Memory B cell (primary cell): ENCODE measurements at regions not wholly inside any gene's neighbourhood (a gene's known extent, or its start where the extent isn't known, plus 50 kb on each side); places are given as distances from the start of the nearest gene placed in this dataset.
A peak's percentile ranks its signal among the peaks of the same experiment; 100 is the strongest.
"Not testable (repeated sequence)": the region's sequence is repeated elsewhere in the genome, so short reads cannot be mapped to it uniquely, and the experiment has no call there.

Source experiments
- ATAC-seq: fragments of 150-1000 bp; cut with Tn5 transposase; 2 replicates; pipeline ENCODE4 v1.10.0; 2021; ENCODE audit warnings: low read depth, mild to moderate bottlenecking, moderate library complexity
- DNase-seq, 2 donors: peaks; one replicate each; pipeline ENCODE4 v3.0.0; 2022; ENCODE audit warnings: low spot score in 2 of 2
- H3K27ac Mint-ChIP-seq: one replicate; pipeline ENCODE4 v1.8.0; 2022; ENCODE audit warnings: mild to moderate bottlenecking, moderate library complexity, mixed read lengths
- H3K27me3 Mint-ChIP-seq: one replicate; pipeline ENCODE4 v1.8.0; 2022; ENCODE audit warnings: mixed read lengths
- H3K36me3 Mint-ChIP-seq: one replicate; pipeline ENCODE4 v1.8.0; 2022; ENCODE audit warnings: mild to moderate bottlenecking, mixed read lengths
- H3K4me1 Mint-ChIP-seq: one replicate; pipeline ENCODE4 v1.8.0; 2022; ENCODE audit warnings: mixed read lengths
- H3K4me3 Mint-ChIP-seq: one replicate; pipeline ENCODE4 v1.8.0; 2022; ENCODE audit warnings: mild to moderate bottlenecking, moderate library complexity, mixed read lengths
- H3K9me3 Mint-ChIP-seq: one replicate; pipeline ENCODE4 v1.8.0; 2022; ENCODE audit warnings: mixed read lengths

DNA sequence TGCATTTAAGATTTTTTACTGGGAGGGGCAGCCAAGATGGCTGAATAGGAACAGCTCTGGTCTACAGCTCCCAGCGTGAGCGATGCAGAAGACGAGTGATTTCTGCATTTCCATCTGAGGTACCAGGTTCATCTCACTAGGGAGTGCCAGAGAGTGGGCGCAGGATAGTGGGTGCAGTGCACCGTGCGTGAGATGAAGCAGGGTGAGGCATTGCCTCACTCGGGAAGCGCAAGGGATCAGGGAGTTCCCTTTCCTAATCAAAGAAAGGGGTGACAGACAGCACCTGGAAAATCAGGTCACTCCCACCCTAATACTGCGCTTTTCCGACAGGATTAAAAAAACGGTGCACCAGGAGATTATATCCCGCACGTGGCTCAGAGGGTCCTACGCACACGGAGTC, 192.8 kb downstream of the MAGEB17 start:
- H3K9me3 Mint-ChIP-seq, H3K27ac Mint-ChIP-seq, H3K36me3 Mint-ChIP-seq, ATAC-seq, H3K27me3 Mint-ChIP-seq, DNase-seq, H3K4me3 Mint-ChIP-seq, H3K4me1 Mint-ChIP-seq: not testable (repeated sequence)

DNA sequence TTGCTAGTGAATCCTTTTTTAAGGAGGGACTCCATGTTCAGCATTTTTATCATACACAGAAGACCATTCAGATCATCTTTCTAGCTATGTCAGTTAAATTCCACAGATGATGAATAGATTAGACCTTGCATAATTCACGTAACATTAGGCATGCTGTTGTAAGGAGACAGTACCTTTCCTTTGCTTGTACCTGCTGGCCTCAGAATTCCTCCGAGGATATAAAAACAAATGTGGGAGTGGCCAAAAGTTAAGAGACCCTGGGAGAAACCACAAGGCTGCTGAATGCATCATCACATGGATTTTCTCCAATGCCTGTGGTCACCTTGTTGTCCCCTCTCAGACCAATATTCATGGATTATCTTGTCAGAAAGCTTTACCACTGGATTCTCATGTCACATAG, 201.4 kb downstream of the MAGEB17 start:
- Mint-ChIP-seq H3K4me1 (no peaks in the 10 kb centered on the region), H3K27me3 (peaks cover 3% of the 10 kb centered on the region), H3K9me3 (no peaks in the 10 kb centered on the region), H3K27ac (no peak overlapping the region), H3K36me3 (no peaks in the 10 kb centered on the region), H3K4me3 (no peak overlapping the region)
- ATAC-seq: no peak
- DNase-seq: no peak

DNA sequence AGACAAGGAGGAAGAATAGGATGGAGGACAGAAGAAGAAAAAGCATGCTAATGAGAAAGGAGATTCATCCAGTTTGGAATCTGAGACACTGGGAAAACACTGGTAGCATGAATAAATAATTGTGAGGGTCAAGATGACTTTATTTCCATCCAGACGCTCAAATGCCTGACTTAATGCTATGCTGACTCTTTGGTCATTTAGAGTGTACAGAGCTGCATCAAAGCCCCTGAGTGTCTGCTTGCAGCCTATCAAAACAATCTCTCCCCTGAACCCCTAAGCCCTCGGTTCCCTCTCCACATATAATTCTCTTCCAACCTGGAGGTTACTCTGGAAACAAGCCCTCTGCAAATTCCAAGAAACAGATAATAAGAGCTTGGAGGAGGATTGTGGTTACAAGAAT, 208.8 kb downstream of the MAGEB17 start:
- ATAC-seq (no peak), DNase-seq (no peak)
- H3K9me3 Mint-ChIP-seq: no peaks in the 10 kb centered on the region
- no peaks in the 10 kb centered on the region for H3K4me1 Mint-ChIP-seq
- H3K27ac Mint-ChIP-seq: no peak overlapping the region
- H3K4me3 Mint-ChIP-seq: no peak overlapping the region
- no peaks in the 10 kb centered on the region for H3K36me3 Mint-ChIP-seq
- H3K27me3 Mint-ChIP-seq: peaks cover 3% of the 10 kb centered on the region

DNA sequence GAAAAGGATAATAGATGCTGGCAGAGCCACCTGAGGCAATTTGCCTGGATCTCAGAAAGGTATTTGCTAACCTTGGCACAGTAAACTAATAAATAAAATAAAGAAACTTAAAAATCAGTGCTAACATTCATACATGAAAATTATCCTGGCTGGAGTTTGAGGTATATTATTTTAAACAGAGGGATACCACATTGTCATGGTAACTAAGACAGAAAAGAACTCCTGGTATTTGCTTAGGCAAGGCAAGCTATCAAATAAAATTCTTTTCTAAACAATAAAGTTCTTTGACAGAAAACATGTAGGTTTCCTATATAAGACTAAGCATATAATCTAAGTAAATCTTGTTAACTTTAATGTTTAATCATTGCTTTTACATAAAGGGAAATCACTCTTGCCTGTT, 218.8 kb downstream of the MAGEB17 start:
- Mint-ChIP-seq H3K9me3 (peaks cover 1% of the 10 kb centered on the region), H3K4me1 (peaks cover 2% of the 10 kb centered on the region), H3K27me3 (peaks cover 2% of the 10 kb centered on the region), H3K36me3 (no peaks in the 10 kb centered on the region), H3K4me3 (no peak overlapping the region), H3K27ac (no peak overlapping the region)
- ATAC-seq (no peak), DNase-seq (no peak)

DNA sequence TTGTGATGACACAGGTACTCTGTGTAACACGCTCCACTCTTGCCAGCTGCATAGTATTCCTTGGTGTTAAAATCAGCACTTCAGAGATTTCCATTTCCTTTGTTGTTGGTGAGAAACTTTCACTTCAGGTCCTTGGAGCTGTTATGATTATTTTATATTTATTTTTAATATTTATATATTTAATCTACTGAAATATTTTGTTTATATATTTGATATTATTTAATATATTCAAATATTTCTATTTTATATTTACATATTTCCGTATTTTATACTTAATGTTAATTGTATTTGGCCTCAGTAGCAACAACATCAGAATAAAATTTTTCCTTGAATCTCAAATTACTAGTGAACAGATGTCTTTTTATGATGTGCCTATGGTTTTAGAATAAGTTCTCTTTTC, 225.3 kb downstream of the MAGEB17 start:
- Mint-ChIP-seq H3K9me3 (peaks cover 1% of the 10 kb centered on the region), H3K27ac (no peak overlapping the region), H3K36me3 (no peaks in the 10 kb centered on the region), H3K4me1 (no peaks in the 10 kb centered on the region), H3K27me3 (peaks cover 1% of the 10 kb centered on the region), H3K4me3 (no peak overlapping the region)
- ATAC-seq (no peak), DNase-seq (no peak)

DNA sequence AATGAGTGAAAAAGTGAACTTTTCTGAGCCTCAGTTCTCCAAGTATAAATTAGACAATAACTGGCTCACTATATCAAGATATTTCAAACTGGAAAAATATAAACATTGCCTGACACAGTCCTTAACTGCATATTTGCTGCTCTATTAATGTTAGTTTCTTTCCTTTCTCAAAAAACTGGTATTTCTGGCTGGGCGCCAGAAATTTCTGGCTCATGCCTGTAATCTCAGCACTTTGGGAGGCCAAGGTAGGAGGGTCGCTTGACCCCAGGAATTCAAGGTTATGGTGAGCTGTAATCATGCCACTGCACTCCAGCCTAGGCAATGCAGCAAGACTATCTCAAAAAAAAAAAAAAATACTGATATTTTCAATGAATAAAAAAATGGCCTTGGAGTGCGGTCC, 227.0 kb downstream of the MAGEB17 start:
- H3K4me3 Mint-ChIP-seq: no peak overlapping the region
- no peak for DNase-seq
- no peaks in the 10 kb centered on the region for H3K36me3 Mint-ChIP-seq
- ATAC-seq: no peak
- no peak overlapping the region for H3K27ac Mint-ChIP-seq
- H3K9me3 Mint-ChIP-seq: peaks cover 1% of the 10 kb centered on the region
- peaks cover 1% of the 10 kb centered on the region for H3K27me3 Mint-ChIP-seq
- H3K4me1 Mint-ChIP-seq: no peaks in the 10 kb centered on the region

DNA sequence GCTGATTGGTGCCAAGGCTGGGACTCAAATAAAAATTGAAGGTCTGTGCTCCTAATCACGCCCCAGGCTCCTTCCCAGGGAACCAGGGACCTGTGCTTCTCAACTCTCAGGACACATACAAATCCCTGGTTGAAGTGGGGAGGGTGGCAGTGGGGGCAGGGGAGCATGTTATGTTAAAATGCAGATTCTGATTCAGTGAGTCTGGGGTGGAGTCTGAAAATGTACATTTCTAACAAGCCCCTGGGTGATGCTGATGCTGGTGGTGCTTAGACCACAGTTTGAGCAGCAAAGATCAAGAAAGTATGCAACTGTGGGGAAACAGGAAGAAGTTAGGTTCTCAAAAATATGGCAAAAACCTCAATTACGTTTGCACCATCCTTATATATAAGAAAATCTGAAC, 236.5 kb downstream of the MAGEB17 start:
- Mint-ChIP-seq H3K27ac (no peak overlapping the region), H3K4me1 (no peaks in the 10 kb centered on the region), H3K36me3 (no peaks in the 10 kb centered on the region), H3K4me3 (no peak overlapping the region), H3K9me3 (no peaks in the 10 kb centered on the region), H3K27me3 (peaks cover 2% of the 10 kb centered on the region)
- no peak for DNase-seq
- ATAC-seq: no peak

DNA sequence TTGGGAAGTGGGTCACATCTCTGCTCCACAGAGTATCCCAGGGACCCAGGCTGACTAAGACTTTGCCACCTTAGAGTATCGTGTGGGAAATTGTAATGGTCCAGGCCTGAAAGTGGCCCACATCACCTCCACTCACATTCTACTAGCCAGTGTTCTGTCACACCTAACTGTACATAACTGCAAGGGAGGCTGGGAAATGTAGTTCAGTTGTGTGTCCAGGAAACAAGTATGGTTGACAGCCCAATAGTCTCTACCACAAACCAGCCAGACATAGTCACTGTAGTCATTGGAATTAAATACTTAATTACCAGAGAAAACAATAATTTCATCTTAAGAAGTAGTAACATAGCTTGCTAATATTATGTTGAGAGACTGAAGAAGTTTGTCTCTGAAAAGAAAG, 233.4 kb upstream of the S100G start:
- Mint-ChIP-seq H3K9me3 (no peaks in the 10 kb centered on the region), H3K4me3 (no peak overlapping the region), H3K27ac (no peak overlapping the region), H3K36me3 (no peaks in the 10 kb centered on the region), H3K4me1 (no peaks in the 10 kb centered on the region), H3K27me3 (no peaks in the 10 kb centered on the region)
- DNase-seq: no peak
- no peak for ATAC-seq

DNA sequence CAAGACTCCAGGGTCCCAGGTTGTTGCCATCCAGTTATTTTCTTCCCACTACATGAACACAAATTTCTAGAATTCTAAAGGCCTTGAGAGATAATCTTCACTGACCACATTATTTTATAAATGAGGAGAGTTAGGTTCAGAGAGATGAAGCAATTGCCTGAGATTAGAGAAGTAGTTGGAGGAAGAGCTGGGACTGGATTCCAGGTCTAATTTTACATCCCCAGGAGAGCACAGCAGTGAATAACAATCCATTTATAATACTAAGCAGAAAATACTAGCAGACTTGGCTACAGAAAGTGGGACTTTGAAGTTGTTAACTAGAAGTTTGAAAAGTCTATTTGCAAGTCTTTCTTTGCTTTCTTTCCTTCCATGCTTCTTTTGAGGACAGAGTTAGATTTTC, 231.3 kb upstream of the S100G start:
- H3K4me3 Mint-ChIP-seq: no peak overlapping the region
- no peaks in the 10 kb centered on the region for H3K9me3 Mint-ChIP-seq
- ATAC-seq (no peak), DNase-seq (no peak)
- no peaks in the 10 kb centered on the region for H3K36me3 Mint-ChIP-seq
- no peaks in the 10 kb centered on the region for H3K4me1 Mint-ChIP-seq
- no peak overlapping the region for H3K27ac Mint-ChIP-seq
- H3K27me3 Mint-ChIP-seq: peaks cover 2% of the 10 kb centered on the region

DNA sequence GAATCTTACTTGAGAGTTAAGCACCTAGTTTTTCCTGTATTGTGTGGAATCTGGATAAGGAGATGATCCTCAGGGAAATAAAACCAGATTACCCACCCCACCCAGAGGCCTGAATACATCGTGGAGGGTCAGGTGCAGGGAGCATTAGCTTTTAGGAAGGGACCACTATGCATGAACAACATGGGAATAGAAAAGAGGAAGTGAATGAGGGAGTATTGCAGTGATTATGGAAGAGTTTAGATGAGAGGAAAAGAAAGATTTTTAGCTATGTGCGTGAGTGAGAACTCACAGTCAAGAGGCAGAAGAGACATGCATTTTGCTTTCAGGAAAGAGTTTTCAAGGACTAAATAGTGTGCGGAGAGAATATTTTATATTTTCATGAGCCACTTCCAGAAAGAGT, 222.3 kb upstream of the S100G start:
- no peak for ATAC-seq
- no peaks in the 10 kb centered on the region for H3K36me3 Mint-ChIP-seq
- peaks cover 8% of the 10 kb centered on the region for H3K4me1 Mint-ChIP-seq
- no peaks in the 10 kb centered on the region for H3K9me3 Mint-ChIP-seq
- peaks cover 10% of the 10 kb centered on the region for H3K27me3 Mint-ChIP-seq
- H3K4me3 Mint-ChIP-seq: no peak overlapping the region
- DNase-seq: no peak
- no peak overlapping the region for H3K27ac Mint-ChIP-seq

DNA sequence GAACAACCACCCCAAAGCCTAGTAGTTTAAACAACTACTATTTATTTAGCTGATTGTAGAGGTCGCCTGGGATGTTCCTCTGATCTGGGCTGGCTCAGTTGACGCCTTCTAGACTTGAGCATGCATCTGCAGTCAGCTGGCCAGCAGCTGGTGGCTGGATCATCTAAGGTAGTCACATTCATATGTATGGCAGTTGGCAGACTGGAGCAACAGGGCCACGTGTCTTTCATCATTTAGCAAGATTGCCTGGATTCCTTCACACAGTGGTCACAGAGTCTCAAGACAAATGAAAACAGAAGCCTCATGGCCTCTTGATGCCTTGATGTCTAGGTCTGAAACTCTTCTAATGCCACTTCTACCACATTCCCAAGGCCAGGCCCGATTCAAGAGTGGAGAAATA, 220.6 kb upstream of the S100G start:
- Mint-ChIP-seq H3K4me3 (no peak overlapping the region), H3K27me3 (peaks cover 6% of the 10 kb centered on the region), H3K9me3 (no peaks in the 10 kb centered on the region), H3K4me1 (peaks cover 1% of the 10 kb centered on the region), H3K27ac (no peak overlapping the region), H3K36me3 (no peaks in the 10 kb centered on the region)
- DNase-seq: no peak
- ATAC-seq: no peak

DNA sequence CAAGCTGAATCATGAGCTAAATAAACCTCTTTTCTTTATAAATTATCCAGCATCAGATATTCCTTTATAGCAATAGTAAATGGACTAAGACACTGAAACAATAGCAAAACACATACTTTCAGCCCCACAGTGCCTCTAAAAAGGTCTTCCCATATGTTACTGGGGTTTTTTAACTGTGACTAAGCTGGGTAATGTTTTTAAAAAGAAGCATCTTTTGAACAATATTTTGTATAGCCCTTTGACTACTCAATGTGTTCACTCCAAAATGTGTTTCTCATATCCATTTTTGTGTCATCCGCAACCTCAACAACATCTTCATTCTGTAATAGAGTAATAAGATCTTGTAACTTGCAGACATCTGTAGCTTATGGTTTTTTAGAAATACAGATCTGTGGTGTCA, 218.7 kb upstream of the S100G start:
- Mint-ChIP-seq H3K27me3 (peaks cover 5% of the 10 kb centered on the region), H3K9me3 (no peaks in the 10 kb centered on the region), H3K36me3 (no peaks in the 10 kb centered on the region), H3K4me1 (no peaks in the 10 kb centered on the region), H3K4me3 (no peak overlapping the region), H3K27ac (no peak overlapping the region)
- ATAC-seq (no peak), DNase-seq (no peak)

DNA sequence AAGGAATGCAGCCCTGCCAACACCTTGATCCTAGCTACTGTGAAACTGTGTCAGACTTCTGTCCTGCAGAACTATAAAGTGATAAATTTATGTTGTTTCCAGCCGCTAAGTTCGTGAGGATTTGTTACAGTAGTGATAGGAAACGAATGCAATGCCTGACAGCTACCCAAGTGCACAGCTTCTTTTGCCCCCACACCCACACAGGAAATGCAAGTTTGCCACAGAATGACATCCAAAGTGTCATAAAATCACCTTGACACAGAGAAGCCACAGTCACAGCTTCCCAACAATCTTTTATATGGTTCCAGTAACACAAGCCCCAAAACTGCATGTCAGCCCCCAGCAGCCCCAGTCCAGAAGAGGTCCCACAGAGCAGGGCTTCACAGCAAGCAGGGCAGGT, 216.9 kb upstream of the S100G start:
- Mint-ChIP-seq H3K4me3 (no peak overlapping the region), H3K4me1 (no peaks in the 10 kb centered on the region), H3K27ac (no peak overlapping the region), H3K9me3 (no peaks in the 10 kb centered on the region), H3K36me3 (no peaks in the 10 kb centered on the region), H3K27me3 (peaks cover 5% of the 10 kb centered on the region)
- DNase-seq (no peak), ATAC-seq (no peak)

DNA sequence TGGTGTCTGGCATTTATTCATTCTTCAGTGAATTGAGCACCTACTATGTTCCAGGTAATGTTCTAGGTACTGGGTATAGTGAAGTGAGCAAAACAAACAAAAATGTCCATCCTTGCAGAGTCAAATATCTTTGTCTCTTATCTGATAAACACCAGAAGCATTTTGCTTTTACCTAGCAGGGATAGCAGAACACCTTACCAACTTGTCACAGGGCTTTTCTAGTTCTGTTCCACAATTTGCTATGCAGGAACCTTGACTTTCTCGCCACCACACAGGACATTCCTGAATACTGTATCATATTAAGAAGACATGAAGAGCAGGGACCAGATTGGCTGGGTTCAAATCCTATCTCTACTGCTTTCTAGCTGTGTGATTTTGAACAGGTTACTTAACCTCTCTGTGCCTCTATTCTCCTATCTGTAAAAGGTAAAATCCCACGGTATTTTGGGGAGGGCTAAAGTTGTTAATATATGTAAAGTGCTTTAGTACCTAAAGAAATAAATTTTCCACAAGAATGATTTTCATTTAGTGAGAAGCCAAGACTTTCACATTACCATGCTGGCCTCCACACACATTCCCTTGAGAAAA, 214.5 kb upstream of the S100G start:
- H3K27ac Mint-ChIP-seq: no peak overlapping the region
- no peak for ATAC-seq
- no peaks in the 10 kb centered on the region for H3K9me3 Mint-ChIP-seq
- H3K4me3 Mint-ChIP-seq: no peak overlapping the region
- no peak for DNase-seq
- H3K27me3 Mint-ChIP-seq: peaks cover 5% of the 10 kb centered on the region
- H3K4me1 Mint-ChIP-seq: no peaks in the 10 kb centered on the region
- no peaks in the 10 kb centered on the region for H3K36me3 Mint-ChIP-seq

DNA sequence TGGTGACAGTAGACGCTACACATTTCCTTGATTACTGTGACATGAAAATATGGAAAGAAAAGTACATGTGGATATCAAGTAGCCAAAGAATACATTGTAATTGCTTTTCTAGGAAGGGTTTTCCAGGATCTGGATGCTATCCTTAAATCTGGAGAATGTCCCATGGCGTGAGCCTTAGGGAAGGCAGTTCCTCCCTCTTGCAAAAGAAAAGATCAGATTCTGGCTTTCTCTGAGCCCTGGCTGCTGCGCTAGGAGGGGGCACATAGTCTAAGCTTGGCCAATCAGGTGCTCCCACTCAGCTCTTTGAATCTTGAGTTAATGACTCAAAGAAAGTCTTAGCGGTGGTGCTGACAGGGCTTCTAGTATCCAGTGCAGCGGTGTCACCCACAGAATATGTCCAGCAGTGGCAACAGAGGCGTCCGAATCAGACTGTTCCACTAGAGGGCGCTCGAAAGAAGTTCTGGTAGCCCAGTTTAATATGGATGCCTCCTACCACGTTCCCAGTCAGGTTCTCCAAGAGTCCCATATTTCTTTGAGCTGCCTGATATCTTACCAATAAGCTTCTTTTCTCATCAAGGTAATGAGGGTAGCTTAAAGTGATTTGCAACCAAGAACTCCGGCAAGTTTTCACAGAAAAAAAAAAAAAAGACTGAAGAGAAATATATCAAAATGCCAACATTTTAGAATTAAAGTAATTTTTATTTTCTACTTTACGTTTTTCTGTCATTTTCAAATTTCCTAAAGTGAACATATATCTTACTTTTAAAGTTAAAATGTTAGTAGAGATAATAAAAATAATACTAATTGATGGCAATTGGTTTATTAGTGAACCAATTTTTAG, 213.4 kb upstream of the S100G start:
- ATAC-seq (peak; percentile 51), DNase-seq (peak; percentile 30 to 57)
- H3K27ac Mint-ChIP-seq: no peak overlapping the region
- H3K27me3 Mint-ChIP-seq: peaks cover 5% of the 10 kb centered on the region
- H3K9me3 Mint-ChIP-seq: no peaks in the 10 kb centered on the region
- no peaks in the 10 kb centered on the region for H3K4me1 Mint-ChIP-seq
- no peaks in the 10 kb centered on the region for H3K36me3 Mint-ChIP-seq
- no peak overlapping the region for H3K4me3 Mint-ChIP-seq
